ENCODE measurements at regions not wholly inside any gene's neighbourhood (a gene's known extent, or its start where the extent isn't known, plus 50 kb on each side); places are given as distances from the start of the nearest gene placed in this dataset.

DNA sequence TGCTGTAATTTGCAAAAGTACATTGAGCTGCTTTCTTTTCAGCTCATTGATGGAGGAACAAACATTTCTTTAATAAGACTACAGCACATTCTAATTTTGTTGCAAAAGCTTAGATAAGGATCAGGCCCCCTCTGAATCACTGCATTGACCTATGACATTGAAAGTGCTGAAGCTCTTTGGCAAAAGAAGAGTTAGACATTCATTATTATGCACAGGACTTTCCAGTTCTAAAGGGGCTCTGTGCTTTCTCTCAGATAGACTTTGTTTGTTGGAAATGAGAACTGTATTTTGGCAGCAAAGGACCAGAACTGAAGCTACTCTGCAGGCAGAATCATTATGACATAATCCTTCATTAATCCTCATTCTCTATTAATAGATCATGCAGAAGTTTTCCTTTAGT is 252.9 kb upstream of the SOX2 start:
- Histone ChIP-seq H3K4me3 (ENCODE audit: low read depth, low read length) (no peak overlapping the region), H3K27me3 (no peaks in the 10 kb centered on the region), H3K36me3 (no peaks in the 10 kb centered on the region), H3K9me3 (no peaks in the 10 kb centered on the region), H3K4me1 (peaks cover 2% of the 10 kb centered on the region)
- DNase-seq: no peak
- TF ChIP-seq, protein P1, sequence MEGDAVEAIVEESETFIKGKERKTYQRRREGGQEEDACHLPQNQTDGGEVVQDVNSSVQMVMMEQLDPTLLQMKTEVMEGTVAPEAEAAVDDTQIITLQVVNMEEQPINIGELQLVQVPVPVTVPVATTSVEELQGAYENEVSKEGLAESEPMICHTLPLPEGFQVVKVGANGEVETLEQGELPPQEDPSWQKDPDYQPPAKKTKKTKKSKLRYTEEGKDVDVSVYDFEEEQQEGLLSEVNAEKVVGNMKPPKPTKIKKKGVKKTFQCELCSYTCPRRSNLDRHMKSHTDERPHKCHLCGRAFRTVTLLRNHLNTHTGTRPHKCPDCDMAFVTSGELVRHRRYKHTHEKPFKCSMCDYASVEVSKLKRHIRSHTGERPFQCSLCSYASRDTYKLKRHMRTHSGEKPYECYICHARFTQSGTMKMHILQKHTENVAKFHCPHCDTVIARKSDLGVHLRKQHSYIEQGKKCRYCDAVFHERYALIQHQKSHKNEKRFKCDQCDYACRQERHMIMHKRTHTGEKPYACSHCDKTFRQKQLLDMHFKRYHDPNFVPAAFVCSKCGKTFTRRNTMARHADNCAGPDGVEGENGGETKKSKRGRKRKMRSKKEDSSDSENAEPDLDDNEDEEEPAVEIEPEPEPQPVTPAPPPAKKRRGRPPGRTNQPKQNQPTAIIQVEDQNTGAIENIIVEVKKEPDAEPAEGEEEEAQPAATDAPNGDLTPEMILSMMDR (IDR thresholded peaks at IDR 0.05; ENCODE audit: low read depth, low read length): no peak

DNA sequence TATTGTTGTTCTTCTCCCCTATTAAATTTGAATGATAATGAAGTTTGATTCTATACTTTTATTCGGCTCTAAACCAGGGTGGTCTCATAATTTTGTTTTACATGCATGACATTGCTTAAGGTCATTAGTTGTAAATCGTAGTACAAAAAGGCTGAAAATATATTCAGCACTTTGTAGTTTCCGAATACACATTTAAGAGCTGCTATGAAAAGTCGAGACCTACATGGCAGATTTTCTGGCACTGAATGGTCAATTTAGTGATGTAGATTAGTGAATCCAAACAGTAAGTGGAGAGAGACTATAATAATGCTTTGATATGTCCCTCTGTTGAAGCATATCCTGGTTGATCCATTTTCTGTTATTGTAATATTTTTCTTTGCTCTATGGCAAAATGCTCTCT is 254.0 kb upstream of the SOX2 start:
- no peak overlapping the region for H3K4me3 ChIP-seq (ENCODE audit: low read depth, low read length)
- H3K36me3 ChIP-seq: no peaks in the 10 kb centered on the region
- peaks cover 2% of the 10 kb centered on the region for H3K4me1 ChIP-seq
- H3K9me3 ChIP-seq: no peaks in the 10 kb centered on the region
- TF ChIP-seq, protein P1 (IDR thresholded peaks at IDR 0.05; ENCODE audit: low read depth, low read length): no peak
- no peaks in the 10 kb centered on the region for H3K27me3 ChIP-seq
- DNase-seq: no peak

DNA sequence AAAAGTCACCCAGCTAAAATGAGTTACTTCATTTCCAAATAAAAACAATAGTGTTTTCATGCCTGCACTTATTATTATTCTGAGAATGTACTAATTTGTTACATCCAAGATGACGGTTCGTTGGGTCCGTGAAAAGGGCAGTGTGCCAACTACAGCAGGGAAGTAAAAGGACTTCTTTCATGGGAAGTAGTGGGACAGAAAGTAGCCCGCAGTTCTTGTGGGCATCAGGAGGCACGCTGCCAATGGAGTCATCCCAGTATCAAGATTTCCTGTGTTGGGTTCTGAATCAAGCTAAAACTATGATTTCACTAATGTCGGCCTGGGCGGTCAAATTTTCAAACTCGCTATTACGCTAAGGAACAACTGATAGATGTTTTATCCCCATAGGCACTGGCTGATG is 254.5 kb upstream of the SOX2 start:
- Histone ChIP-seq H3K36me3 (no peaks in the 10 kb centered on the region), H3K4me3 (ENCODE audit: low read depth, low read length) (no peak overlapping the region), H3K27me3 (no peaks in the 10 kb centered on the region), H3K9me3 (no peaks in the 10 kb centered on the region), H3K4me1 (peaks cover 2% of the 10 kb centered on the region)
- DNase-seq: peak; percentile 22
- TF ChIP-seq, protein P1 (IDR thresholded peaks at IDR 0.05; ENCODE audit: low read depth, low read length): no peak

DNA sequence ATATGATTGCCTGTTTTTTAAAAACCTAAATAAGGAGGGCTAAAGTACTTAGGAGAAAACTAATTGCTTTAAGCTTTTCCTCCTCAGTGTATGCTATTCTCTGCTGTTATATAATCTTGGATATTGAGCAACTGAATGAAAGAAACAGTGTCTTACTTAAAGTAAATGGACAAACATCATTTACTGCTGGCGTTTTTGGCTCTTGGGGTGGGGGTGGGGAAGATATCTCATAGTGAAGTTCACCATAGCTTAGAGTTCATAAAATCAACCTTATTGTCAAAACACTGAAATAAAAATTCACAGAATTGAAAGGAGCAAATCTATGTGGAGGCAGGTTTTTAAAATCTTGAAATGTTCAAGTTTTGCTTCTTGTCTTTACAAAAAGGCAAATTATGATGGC is 256.4 kb upstream of the SOX2 start:
- Histone ChIP-seq H3K27me3 (no peaks in the 10 kb centered on the region), H3K4me1 (peaks cover 2% of the 10 kb centered on the region), H3K4me3 (ENCODE audit: low read depth, low read length) (no peak overlapping the region), H3K36me3 (no peaks in the 10 kb centered on the region), H3K9me3 (no peaks in the 10 kb centered on the region)
- no peak for DNase-seq
- TF ChIP-seq, protein P1 (IDR thresholded peaks at IDR 0.05; ENCODE audit: low read depth, low read length): no peak

DNA sequence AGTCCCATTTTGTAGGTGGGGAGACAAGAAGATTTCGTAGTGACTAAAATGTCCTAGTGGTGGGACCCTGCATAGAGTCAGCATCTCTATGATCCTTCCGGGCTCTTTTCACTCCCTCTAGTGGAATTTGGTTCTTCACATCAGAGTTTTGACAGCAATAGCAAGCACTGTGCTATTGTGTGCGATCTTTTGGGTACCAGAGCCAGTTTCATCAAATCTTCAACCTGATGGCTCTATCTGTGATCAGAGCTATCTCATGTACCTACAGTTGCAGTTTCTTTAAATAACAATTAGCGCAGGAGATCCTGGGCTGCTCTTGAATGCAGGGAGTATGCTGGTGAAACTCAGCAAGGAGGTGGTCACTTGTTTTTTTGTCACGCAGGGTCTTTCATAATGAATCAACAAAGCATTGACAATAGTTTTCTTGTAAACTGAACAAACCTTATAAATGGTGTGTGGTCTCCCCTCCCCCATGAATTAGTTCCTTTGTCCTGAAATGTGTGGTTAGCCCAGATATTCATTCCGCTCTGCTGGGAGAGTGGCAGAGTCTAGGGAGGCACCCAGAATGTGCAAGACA is 257.2 kb upstream of the SOX2 start:
- Histone ChIP-seq H3K27me3 (no peaks in the 10 kb centered on the region), H3K4me1 (peaks cover 2% of the 10 kb centered on the region), H3K4me3 (ENCODE audit: low read depth, low read length) (no peak overlapping the region), H3K36me3 (no peaks in the 10 kb centered on the region), H3K9me3 (no peaks in the 10 kb centered on the region)
- no peak for DNase-seq
- TF ChIP-seq, protein P1 (IDR thresholded peaks at IDR 0.05; ENCODE audit: low read depth, low read length): peak; percentile 40

- peaks cover 3% of the 10 kb centered on the region; the same call in 1 of the 2 replicates for H3K4me1 ChIP-seq
- no peaks in the 10 kb centered on the region for H3K9me3 ChIP-seq
- no peaks in the 10 kb centered on the region for H3K36me3 ChIP-seq
- TF ChIP-seq, protein P1 (IDR thresholded peaks at IDR 0.05; ENCODE audit: low read depth, low read length): no peak
- H3K27me3 ChIP-seq: no peaks in the 10 kb centered on the region
- DNase-seq: no peak
- no peak overlapping the region for H3K4me3 ChIP-seq (ENCODE audit: low read depth, low read length)
These were observed 265.0 kb upstream of the SOX2 start for GRCh38 chr3:181446741-181447140.

Measured in BE2C (cell line).